Suprapubic skin (tissue), 4 donors: ENCODE measurements at regions not wholly inside any gene's neighbourhood (a gene's known extent, or its start where the extent isn't known, plus 50 kb on each side); places are given as distances from the start of the nearest gene placed in this dataset.

ENCODE experiments used
- POLR2A ChIP-seq, 2 donors: fragments of 450-650 bp; IDR thresholded peaks; one replicate each; pipeline ENCODE4 v1.6.1; 2017; ENCODE audit warnings: antibody characterized with exemption in 2 of 2, mild to moderate bottlenecking in 2 of 2, moderate library complexity in 2 of 2
- POLR2AphosphoS5 ChIP-seq, 3 donors: sonication (generic); formaldehyde crosslinking; IDR thresholded peaks; one replicate each; pipeline ENCODE4 v1.6.1; 2017; ENCODE audit warnings: antibody characterized with exemption in 3 of 3
- TF ChIP-seq, protein P1 (sequence below), 2 donors: fragments of 200-600 bp in 1 of 2; fragments of 450-650 bp in 1 of 2; sonication (generic) in 1 of 2; IDR thresholded peaks; one replicate each; pipeline ENCODE4 v1.5.1; 2016 to 2019; ENCODE audit warnings: antibody characterized with exemption in 2 of 2, mild to moderate bottlenecking in 1 of 2, moderate library complexity in 1 of 2

GRCh38 chr12:58025431-58025830 is 84.1 kb downstream of the ATP23 start:
- TF ChIP-seq, protein P1, sequence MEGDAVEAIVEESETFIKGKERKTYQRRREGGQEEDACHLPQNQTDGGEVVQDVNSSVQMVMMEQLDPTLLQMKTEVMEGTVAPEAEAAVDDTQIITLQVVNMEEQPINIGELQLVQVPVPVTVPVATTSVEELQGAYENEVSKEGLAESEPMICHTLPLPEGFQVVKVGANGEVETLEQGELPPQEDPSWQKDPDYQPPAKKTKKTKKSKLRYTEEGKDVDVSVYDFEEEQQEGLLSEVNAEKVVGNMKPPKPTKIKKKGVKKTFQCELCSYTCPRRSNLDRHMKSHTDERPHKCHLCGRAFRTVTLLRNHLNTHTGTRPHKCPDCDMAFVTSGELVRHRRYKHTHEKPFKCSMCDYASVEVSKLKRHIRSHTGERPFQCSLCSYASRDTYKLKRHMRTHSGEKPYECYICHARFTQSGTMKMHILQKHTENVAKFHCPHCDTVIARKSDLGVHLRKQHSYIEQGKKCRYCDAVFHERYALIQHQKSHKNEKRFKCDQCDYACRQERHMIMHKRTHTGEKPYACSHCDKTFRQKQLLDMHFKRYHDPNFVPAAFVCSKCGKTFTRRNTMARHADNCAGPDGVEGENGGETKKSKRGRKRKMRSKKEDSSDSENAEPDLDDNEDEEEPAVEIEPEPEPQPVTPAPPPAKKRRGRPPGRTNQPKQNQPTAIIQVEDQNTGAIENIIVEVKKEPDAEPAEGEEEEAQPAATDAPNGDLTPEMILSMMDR (IDR thresholded peaks at IDR 0.05), result no peak
- TF ChIP-seq POLR2AphosphoS5 (IDR thresholded peaks at IDR 0.05) (no peak), POLR2A (IDR thresholded peaks at IDR 0.05) (no peak)
